OCI-LY7 (cell line): ENCODE measurements at regions not wholly inside any gene's neighbourhood (a gene's known extent, or its start where the extent isn't known, plus 50 kb on each side); places are given as distances from the start of the nearest gene placed in this dataset.

ENCODE experiments used
- BruUV-seq: library from RNA; stranded (reverse); fragments of 400-500 nt; replicated peaks from 2 replicates; lab custom pipeline; 2021; lab: Mats Ljungman, UMichigan
- CTCF ChIA-PET: fragments of 300-600 bp; sonication (Branson Sonifier 250); formaldehyde crosslinking; loops from one replicate; lab custom pipeline; 2022; ENCODE audit warnings: antibody characterized with exemption; ENCODE audit not compliant: unreplicated experiment; lab: Charles Lee
- POLR2A ChIA-PET: fragments of 300-600 bp; sonication (Branson Sonifier 250); formaldehyde crosslinking; loops from one replicate; lab custom pipeline; 2022; ENCODE audit warnings: antibody characterized with exemption; lab: Charles Lee
- DNase-seq: peaks from one replicate; pipeline ENCODE4 v3.0.0-alpha.2; 2015; ENCODE audit warnings: low spot score
- H2AFZ ChIP-seq: fragments of 200-600 bp; sonication (generic), shearing (Covaris generic); 2 replicates; pipeline ENCODE4 v1.6.1; 2014; ENCODE audit warnings: mild to moderate bottlenecking, antibody characterized with exemption, low read length, moderate library complexity
- H3K27ac ChIP-seq: fragments of 200-600 bp; sonication (generic); 2 replicates; pipeline ENCODE4 v1.5.1; 2014; ENCODE audit warnings: mixed run types, low read depth, mild to moderate bottlenecking, moderate library complexity, low read length, inconsistent platforms; ENCODE audit not compliant: poor library complexity, severe bottlenecking
- H3K36me3 ChIP-seq: fragments of 200-600 bp; sonication (generic); 2 replicates; pipeline ENCODE4 v1.6.1; 2014; ENCODE audit warnings: mild to moderate bottlenecking, antibody characterized with exemption, low read length, moderate library complexity, mixed read lengths; ENCODE audit not compliant: insufficient read depth
- H3K4me1 ChIP-seq: fragments of 200-600 bp; sonication (generic); 2 replicates; pipeline ENCODE4 v1.5.1; 2014; ENCODE audit warnings: mild to moderate bottlenecking, low read length; ENCODE audit not compliant: insufficient read depth, poor library complexity, severe bottlenecking
- H3K4me2 ChIP-seq: fragments of 200-600 bp; sonication (generic); 2 replicates; pipeline ENCODE4 v1.6.1; 2014; ENCODE audit warnings: mild to moderate bottlenecking, low read length
- H3K4me3 ChIP-seq: fragments of 200-600 bp; sonication (generic); 2 replicates; pipeline ENCODE4 v1.5.1; 2014; ENCODE audit warnings: mild to moderate bottlenecking, low read depth, low read length; ENCODE audit not compliant: poor library complexity, severe bottlenecking
- H3K79me2 ChIP-seq: fragments of 200-600 bp; sonication (generic); 2 replicates; pipeline ENCODE4 v1.6.1; 2016; ENCODE audit warnings: low read depth, mild to moderate bottlenecking, low read length, moderate library complexity, mixed read lengths; ENCODE audit not compliant: insufficient read depth
- H3K9me2 ChIP-seq: fragments of 200-600 bp; sonication (generic); 2 replicates; pipeline ENCODE4 v1.6.1; 2016; ENCODE audit warnings: mild to moderate bottlenecking, low read length, mixed read lengths; ENCODE audit not compliant: insufficient read depth
- H3K9me3 ChIP-seq: fragments of 200-600 bp; sonication (generic); 2 replicates; pipeline ENCODE4 v1.6.1; 2014; ENCODE audit warnings: mild to moderate bottlenecking, mixed run types, low read length, mixed read lengths
- H4K20me1 ChIP-seq: fragments of 200-600 bp; sonication (generic); 2 replicates; pipeline ENCODE4 v1.6.1; 2014; ENCODE audit warnings: mild to moderate bottlenecking, antibody characterized with exemption, low read length, moderate library complexity, mixed read lengths; ENCODE audit not compliant: insufficient read depth
- CTCF ChIP-seq: fragments of 200-600 bp; sonication (generic); conservative IDR thresholded peaks from 2 replicates; pipeline ENCODE4 v1.5.1; 2014; ENCODE audit warnings: mild to moderate bottlenecking, antibody characterized with exemption, low read length, moderate library complexity, mixed read lengths
- EZH2phosphoT487 ChIP-seq: fragments of 200-600 bp; sonication (generic); IDR thresholded peaks from 2 replicates; pipeline ENCODE4 v1.6.1; 2018; ENCODE audit warnings: low read depth, borderline replicate concordance, mild to moderate bottlenecking, mixed run types, antibody characterized with exemption, low read length, moderate library complexity, mixed read lengths
- intact Hi-C: fragments of 100-400 bp; cut with micrococcal nuclease; formaldehyde crosslinking; loops from one replicate; pipeline ENCODE4 v1.10.0; 2022; ENCODE audit not compliant: unreplicated experiment

GRCh38 chr18:22605736-22606135, 188.0 kb upstream of the CTAGE1 start:
- no peak overlapping the region for H3K27ac ChIP-seq
- no peaks in the 10 kb centered on the region for H3K9me3 ChIP-seq
- TF ChIP-seq EZH2phosphoT487 (no peak), CTCF (no peak)
- H3K9me2 ChIP-seq, result no peaks in the 10 kb centered on the region
- H3K79me2 ChIP-seq, result no peaks in the 10 kb centered on the region
- intact Hi-C loops, result no loop called here
- POLR2A ChIA-PET, result no interaction called here
- no peaks in the 10 kb centered on the region for H3K36me3 ChIP-seq
- no peak for DNase-seq
- H2AFZ ChIP-seq, result no peak overlapping the region
- no peaks in the 10 kb centered on the region for H4K20me1 ChIP-seq
- CTCF ChIA-PET, result no interaction called here
- no TSS peak for BruUV-seq
- H3K4me2 ChIP-seq, result no peak overlapping the region
- H3K4me1 ChIP-seq, result no peaks in the 10 kb centered on the region
- H3K4me3 ChIP-seq, result no peak overlapping the region

GRCh38 chr18:22606563-22607283, 189.0 kb upstream of the CTAGE1 start:
- no peaks in the 10 kb centered on the region for H3K9me3 ChIP-seq
- POLR2A ChIA-PET, result no interaction called here
- no peak overlapping the region for H2AFZ ChIP-seq
- no peaks in the 10 kb centered on the region for H3K79me2 ChIP-seq
- no peak for DNase-seq
- H3K4me1 ChIP-seq, result no peaks in the 10 kb centered on the region
- BruUV-seq, result no TSS peak
- no peak overlapping the region for H3K4me2 ChIP-seq
- no peaks in the 10 kb centered on the region for H4K20me1 ChIP-seq
- TF ChIP-seq CTCF (no peak), EZH2phosphoT487 (no peak)
- CTCF ChIA-PET, result no interaction called here
- no peaks in the 10 kb centered on the region for H3K36me3 ChIP-seq
- no peaks in the 10 kb centered on the region for H3K9me2 ChIP-seq
- H3K4me3 ChIP-seq, result no peak overlapping the region
- intact Hi-C loops, result no loop called here
- H3K27ac ChIP-seq, result no peak overlapping the region

GRCh38 chr18:22607284-22607635, 189.5 kb upstream of the CTAGE1 start:
- TF ChIP-seq EZH2phosphoT487 (no peak), CTCF (no peak)
- Histone ChIP-seq H4K20me1 (no peaks in the 10 kb centered on the region), H3K36me3 (no peaks in the 10 kb centered on the region), H3K4me2 (no peak overlapping the region), H2AFZ (no peak overlapping the region), H3K4me3 (no peak overlapping the region), H3K9me3 (no peaks in the 10 kb centered on the region), H3K27ac (no peak overlapping the region), H3K9me2 (no peaks in the 10 kb centered on the region), H3K79me2 (no peaks in the 10 kb centered on the region), H3K4me1 (no peaks in the 10 kb centered on the region)
- intact Hi-C loops, result no loop called here
- POLR2A ChIA-PET, result no interaction called here
- DNase-seq, result no peak
- CTCF ChIA-PET, result no interaction called here
- BruUV-seq, result no TSS peak
